ENCODE measurements at regions not wholly inside any gene's neighbourhood (a gene's known extent, or its start where the extent isn't known, plus 50 kb on each side); places are given as distances from the start of the nearest gene placed in this dataset.

DNA sequence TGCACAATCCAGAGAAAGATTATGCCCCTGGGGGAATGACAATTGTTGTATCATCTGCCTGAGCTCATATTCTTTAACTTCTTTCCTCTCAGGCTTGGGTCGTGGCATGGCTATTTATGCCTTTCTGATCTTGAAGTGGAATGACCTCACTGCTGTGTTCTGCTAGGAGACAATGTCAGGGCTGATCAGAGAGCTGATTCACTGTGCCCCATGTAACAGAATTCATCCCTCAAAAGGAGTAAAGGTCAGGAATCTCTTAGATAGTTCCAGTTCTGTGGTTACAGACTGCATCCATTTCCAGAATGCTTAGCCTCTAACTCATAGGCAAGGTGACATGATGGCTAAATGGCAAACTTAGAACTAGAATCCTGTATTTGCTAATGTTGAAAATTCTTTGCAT is 511.7 kb upstream of the CNTNAP5 start:
- TF ChIP-seq, protein P1, sequence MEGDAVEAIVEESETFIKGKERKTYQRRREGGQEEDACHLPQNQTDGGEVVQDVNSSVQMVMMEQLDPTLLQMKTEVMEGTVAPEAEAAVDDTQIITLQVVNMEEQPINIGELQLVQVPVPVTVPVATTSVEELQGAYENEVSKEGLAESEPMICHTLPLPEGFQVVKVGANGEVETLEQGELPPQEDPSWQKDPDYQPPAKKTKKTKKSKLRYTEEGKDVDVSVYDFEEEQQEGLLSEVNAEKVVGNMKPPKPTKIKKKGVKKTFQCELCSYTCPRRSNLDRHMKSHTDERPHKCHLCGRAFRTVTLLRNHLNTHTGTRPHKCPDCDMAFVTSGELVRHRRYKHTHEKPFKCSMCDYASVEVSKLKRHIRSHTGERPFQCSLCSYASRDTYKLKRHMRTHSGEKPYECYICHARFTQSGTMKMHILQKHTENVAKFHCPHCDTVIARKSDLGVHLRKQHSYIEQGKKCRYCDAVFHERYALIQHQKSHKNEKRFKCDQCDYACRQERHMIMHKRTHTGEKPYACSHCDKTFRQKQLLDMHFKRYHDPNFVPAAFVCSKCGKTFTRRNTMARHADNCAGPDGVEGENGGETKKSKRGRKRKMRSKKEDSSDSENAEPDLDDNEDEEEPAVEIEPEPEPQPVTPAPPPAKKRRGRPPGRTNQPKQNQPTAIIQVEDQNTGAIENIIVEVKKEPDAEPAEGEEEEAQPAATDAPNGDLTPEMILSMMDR (conservative IDR thresholded peaks at IDR 0.05; ENCODE audit: low read depth in 2 of 2) = no peak
- TF ChIP-seq POLR2AphosphoS5 (IDR thresholded peaks at IDR 0.05; ENCODE audit: low read depth) = no peak
- TF ChIP-seq EZH2phosphoT487 (IDR thresholded peaks at IDR 0.05; ENCODE audit: unreplicated experiment) = no peak
- TF ChIP-seq EZH2 (IDR thresholded peaks at IDR 0.05; ENCODE audit: low read depth, unreplicated experiment) = no peak
- no peak for TF ChIP-seq ZNF114 (CRISPR knock-in tag; IDR thresholded peaks at IDR 0.05)
- TF ChIP-seq, protein P2, sequence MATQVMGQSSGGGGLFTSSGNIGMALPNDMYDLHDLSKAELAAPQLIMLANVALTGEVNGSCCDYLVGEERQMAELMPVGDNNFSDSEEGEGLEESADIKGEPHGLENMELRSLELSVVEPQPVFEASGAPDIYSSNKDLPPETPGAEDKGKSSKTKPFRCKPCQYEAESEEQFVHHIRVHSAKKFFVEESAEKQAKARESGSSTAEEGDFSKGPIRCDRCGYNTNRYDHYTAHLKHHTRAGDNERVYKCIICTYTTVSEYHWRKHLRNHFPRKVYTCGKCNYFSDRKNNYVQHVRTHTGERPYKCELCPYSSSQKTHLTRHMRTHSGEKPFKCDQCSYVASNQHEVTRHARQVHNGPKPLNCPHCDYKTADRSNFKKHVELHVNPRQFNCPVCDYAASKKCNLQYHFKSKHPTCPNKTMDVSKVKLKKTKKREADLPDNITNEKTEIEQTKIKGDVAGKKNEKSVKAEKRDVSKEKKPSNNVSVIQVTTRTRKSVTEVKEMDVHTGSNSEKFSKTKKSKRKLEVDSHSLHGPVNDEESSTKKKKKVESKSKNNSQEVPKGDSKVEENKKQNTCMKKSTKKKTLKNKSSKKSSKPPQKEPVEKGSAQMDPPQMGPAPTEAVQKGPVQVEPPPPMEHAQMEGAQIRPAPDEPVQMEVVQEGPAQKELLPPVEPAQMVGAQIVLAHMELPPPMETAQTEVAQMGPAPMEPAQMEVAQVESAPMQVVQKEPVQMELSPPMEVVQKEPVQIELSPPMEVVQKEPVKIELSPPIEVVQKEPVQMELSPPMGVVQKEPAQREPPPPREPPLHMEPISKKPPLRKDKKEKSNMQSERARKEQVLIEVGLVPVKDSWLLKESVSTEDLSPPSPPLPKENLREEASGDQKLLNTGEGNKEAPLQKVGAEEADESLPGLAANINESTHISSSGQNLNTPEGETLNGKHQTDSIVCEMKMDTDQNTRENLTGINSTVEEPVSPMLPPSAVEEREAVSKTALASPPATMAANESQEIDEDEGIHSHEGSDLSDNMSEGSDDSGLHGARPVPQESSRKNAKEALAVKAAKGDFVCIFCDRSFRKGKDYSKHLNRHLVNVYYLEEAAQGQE (IDR thresholded peaks at IDR 0.05; ENCODE audit: unreplicated experiment) = no peak
- TF ChIP-seq CREB1 (CRISPR knock-in tag; IDR thresholded peaks at IDR 0.05; ENCODE audit: low read depth) = no peak
- TF ChIP-seq, protein P3, sequence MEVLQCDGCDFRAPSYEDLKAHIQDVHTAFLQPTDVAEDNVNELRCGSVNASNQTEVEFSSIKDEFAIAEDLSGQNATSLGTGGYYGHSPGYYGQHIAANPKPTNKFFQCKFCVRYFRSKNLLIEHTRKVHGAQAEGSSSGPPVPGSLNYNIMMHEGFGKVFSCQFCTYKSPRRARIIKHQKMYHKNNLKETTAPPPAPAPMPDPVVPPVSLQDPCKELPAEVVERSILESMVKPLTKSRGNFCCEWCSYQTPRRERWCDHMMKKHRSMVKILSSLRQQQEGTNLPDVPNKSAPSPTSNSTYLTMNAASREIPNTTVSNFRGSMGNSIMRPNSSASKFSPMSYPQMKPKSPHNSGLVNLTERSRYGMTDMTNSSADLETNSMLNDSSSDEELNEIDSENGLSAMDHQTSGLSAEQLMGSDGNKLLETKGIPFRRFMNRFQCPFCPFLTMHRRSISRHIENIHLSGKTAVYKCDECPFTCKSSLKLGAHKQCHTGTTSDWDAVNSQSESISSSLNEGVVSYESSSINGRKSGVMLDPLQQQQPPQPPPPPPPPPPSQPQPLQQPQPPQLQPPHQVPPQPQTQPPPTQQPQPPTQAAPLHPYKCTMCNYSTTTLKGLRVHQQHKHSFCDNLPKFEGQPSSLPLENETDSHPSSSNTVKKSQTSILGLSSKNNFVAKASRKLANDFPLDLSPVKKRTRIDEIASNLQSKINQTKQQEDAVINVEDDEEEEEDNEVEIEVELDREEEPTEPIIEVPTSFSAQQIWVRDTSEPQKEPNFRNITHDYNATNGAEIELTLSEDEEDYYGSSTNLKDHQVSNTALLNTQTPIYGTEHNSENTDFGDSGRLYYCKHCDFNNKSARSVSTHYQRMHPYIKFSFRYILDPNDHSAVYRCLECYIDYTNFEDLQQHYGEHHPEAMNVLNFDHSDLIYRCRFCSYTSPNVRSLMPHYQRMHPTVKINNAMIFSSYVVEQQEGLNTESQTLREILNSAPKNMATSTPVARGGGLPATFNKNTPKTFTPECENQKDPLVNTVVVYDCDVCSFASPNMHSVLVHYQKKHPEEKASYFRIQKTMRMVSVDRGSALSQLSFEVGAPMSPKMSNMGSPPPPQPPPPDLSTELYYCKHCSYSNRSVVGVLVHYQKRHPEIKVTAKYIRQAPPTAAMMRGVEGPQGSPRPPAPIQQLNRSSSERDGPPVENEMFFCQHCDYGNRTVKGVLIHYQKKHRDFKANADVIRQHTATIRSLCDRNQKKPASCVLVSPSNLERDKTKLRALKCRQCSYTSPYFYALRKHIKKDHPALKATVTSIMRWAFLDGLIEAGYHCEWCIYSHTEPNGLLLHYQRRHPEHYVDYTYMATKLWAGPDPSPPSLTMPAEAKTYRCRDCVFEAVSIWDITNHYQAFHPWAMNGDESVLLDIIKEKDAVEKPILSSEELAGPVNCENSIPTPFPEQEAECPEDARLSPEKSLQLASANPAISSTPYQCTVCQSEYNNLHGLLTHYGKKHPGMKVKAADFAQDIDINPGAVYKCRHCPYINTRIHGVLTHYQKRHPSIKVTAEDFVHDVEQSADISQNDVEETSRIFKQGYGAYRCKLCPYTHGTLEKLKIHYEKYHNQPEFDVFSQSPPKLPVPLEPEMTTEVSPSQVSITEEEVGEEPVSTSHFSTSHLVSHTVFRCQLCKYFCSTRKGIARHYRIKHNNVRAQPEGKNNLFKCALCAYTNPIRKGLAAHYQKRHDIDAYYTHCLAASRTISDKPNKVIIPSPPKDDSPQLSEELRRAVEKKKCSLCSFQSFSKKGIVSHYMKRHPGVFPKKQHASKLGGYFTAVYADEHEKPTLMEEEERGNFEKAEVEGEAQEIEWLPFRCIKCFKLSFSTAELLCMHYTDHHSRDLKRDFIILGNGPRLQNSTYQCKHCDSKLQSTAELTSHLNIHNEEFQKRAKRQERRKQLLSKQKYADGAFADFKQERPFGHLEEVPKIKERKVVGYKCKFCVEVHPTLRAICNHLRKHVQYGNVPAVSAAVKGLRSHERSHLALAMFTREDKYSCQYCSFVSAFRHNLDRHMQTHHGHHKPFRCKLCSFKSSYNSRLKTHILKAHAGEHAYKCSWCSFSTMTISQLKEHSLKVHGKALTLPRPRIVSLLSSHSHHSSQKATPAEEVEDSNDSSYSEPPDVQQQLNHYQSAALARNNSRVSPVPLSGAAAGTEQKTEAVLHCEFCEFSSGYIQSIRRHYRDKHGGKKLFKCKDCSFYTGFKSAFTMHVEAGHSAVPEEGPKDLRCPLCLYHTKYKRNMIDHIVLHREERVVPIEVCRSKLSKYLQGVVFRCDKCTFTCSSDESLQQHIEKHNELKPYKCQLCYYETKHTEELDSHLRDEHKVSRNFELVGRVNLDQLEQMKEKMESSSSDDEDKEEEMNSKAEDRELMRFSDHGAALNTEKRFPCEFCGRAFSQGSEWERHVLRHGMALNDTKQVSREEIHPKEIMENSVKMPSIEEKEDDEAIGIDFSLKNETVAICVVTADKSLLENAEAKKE (CRISPR knock-in tag; IDR thresholded peaks at IDR 0.05) = no peak
- no peak for TF ChIP-seq NANOG (IDR thresholded peaks at IDR 0.05; ENCODE audit: borderline replicate concordance)
- TF ChIP-seq JUNB (IDR thresholded peaks at IDR 0.05; ENCODE audit: unreplicated experiment) = no peak
- TF ChIP-seq, protein P4, sequence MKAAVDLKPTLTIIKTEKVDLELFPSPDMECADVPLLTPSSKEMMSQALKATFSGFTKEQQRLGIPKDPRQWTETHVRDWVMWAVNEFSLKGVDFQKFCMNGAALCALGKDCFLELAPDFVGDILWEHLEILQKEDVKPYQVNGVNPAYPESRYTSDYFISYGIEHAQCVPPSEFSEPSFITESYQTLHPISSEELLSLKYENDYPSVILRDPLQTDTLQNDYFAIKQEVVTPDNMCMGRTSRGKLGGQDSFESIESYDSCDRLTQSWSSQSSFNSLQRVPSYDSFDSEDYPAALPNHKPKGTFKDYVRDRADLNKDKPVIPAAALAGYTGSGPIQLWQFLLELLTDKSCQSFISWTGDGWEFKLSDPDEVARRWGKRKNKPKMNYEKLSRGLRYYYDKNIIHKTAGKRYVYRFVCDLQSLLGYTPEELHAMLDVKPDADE (IDR thresholded peaks at IDR 0.05) = no peak

All from GM23338 (cell line).